GM21447 (cell line): ENCODE measurements at regions not wholly inside any gene's neighbourhood (a gene's known extent, or its start where the extent isn't known, plus 50 kb on each side); places are given as distances from the start of the nearest gene placed in this dataset.
"Not testable (repeated sequence)": the region's sequence is repeated elsewhere in the genome, so short reads cannot be mapped to it uniquely, and the experiment has no call there.

Experiments used
- ATAC-seq: cut with Tn5 transposase; IDR thresholded peaks from one replicate; pipeline ENCODE4 v1.9.1; 2021; ENCODE audit not compliant: unreplicated experiment

DNA sequence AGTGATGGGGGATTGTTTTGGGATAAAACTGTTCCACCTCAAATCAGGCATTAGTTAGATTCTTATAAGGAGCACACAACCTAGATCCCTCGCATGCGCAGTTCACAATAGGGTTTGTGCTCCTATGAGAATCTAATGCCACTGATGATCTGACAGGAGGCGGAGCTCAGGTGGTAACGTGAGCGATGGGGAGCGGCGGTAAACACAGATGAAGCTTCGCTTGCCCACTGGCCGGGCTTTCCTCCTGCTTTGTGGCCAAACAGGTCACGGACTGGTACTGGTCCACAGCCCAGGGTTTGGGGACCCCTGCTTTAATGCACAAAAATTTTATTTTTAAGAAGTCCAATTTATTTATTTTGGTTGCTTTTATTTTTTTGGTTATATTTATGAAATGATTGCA is 238.8 kb downstream of the AACS start:
- ATAC-seq = no peak

GRCh38 chr12:125305231-125305630 is 240.0 kb downstream of the AACS start:
- ATAC-seq = no peak

- ATAC-seq = no peak
These were observed 245.2 kb downstream of the AACS start for GRCh38 chr12:125310461-125310860.

GRCh38 chr12:125311050-125311449 is 245.8 kb downstream of the AACS start:
- ATAC-seq = no peak

- no peak for ATAC-seq
These were observed 247.2 kb downstream of the AACS start for GRCh38 chr12:125312471-125312870.

GRCh38 chr12:125314051-125314755 is 249.0 kb downstream of the AACS start:
- no peak for ATAC-seq

DNA sequence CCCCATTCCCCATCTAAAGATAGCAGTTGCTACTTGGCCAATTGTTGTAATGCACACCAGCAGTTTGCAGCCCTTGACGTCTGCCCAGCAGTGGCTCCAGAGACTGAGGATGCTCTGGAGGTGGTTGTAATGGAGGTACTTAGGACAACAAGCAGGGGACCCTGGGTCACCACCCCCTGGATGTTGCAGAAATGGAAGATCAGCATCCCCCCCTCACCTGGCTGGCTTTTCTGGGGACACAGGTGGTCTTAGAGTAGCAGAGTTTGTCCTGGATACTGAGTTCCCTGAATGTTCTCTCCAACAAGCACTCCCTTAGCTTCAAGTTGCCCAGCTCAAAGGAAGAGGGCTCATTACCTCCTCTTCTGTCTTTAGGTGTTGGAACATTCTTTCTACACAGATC is 250.5 kb downstream of the AACS start:
- ATAC-seq = no peak

DNA sequence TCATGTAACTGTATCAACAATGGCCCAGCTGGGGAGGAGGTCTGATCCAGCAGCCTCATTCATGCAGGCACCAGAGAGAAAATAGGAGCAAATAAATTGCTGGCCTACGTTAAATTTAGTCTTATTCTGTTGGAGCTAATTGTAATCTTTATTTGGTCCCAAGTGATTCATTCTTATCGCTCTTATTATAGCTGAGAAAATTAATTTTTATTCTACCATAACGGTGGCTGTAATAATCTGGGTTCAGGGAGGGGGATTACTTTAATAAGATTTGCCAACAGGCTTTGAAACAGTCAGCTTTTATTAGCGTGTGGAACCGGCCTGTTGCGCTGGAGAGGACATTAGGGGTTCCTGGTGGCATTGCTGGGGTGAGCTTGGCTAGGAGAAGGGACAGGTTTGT is 254.9 kb downstream of the AACS start:
- ATAC-seq = no peak

DNA sequence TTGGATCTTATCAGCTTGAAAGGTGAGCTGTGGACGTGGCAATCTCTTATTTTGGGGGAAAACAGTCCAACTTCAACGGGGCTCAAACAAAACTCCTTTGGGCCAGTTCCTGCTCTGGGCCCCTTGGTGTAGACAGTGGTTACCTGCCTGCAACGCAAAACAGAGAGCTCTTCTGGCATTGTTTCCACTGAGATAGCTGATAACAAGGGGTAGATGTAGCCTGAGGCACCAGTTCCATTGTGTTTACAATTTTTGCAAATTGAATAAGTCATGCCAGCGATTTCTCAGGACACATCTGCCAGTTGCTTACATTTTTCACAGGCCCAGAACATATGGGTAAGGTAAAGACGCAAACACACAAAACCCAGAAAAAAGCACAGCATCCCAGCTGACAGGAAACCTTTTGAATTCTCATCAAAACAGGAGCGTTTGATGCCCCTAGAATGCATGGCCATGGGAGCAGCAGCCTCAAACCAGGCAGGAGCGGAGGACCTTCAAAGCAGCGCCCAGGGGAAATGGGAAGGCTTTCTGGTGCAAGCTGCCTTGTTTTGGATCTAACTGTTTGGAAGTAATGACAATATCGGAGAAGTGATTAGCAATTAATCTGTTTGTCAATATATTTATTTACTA is 259.7 kb downstream of the AACS start:
- ATAC-seq = no peak

- ATAC-seq = no peak
These were observed 264.2 kb downstream of the AACS start for GRCh38 chr12:125329239-125330102.

DNA sequence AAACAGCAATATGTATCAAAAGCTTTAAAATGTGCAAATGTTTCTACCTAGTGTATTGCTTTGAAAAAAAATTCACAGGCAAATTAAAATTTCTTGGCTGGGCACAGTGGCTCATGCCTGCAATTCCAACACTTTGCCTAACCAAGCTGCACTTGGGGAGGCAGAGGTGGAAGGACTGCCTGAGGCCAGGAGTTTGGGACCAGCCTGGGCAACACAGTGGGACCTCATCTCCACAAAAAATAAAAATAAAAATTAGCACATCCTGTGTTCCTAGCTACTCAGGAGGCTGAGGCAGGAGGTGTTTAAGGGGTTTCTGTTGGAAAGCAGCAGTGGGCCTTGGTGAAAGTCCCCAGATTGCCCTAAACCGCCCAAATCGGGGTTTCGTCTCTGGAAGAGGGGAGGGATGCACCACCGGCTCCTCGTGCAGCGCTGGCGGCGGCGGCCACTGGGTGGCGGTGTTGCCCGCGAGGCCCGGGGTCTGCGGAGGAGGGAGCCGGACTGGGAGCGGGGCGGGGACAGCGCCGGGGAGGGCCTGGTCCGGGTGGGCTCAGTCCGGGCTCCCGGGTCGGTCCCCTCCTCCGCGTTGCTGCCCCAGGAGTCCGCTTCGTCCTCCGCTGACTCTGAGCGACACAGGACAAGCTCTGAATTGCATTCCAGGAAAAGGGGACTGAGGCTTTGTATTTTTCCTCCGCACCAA is 265.6 kb downstream of the AACS start:
- peak; percentile 55 for ATAC-seq

DNA sequence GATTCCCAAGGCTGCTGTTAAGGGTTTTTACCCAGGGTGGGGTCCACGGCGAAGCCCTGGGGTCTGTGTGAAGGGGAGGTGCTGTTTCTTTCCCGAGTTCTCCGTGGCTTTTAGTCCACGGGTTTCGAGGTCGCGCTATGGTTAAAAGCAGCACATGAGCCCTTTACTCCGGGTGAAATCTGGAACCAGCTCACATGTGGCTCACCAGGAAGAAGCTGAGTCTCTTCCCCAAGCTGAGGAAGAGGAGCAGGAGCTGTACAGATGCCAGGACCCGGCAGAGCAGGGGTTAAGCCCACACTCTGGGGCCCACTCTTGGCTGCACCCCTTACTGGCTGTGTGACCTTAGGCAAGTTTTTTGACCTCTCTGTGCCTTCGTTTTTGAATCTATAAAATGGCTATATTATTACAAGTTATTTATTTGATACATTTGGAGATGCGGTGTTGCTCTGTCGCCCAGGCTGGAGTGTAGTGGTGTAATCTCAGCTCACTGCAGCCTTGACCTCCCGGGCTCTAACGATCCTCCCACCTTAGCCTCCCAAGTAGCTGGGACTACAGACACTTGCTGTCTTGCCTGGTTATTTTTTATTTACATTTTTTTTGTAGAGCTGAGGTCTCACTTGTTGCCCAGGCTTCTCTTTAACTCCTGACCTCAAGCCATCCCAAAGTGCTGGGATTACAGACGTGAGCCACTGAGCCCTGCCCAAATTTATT is 266.3 kb downstream of the AACS start:
- no peak for ATAC-seq

GRCh38 chr12:125332900-125333299 is 267.7 kb downstream of the AACS start:
- ATAC-seq = no peak

GRCh38 chr12:125336246-125336645 is 271.0 kb downstream of the AACS start:
- ATAC-seq = no peak

DNA sequence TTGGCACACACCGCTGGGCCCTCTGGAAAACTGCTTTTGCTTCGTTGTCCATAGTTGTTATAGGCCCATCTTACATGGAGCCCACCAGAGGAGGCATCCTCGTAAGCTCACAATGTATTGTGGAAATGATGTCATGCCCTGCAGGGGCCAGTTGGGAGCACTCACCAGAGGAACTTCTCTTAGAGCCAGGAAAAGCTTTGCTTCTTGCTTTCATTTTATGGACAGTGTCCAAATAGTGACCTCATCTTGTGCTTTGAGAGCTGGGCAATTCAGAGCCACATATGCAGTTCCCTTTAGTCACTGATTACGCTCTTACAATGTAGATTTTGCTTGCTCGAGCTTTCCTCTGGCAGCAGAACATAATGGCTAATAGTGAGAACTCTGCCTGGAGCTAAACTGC is 275.6 kb downstream of the AACS start:
- no peak for ATAC-seq

- no peak for ATAC-seq
These were observed 276.2 kb downstream of the AACS start for GRCh38 chr12:125341422-125341821.

GRCh38 chr12:125343649-125344048 is 278.4 kb downstream of the AACS start:
- no peak for ATAC-seq

DNA sequence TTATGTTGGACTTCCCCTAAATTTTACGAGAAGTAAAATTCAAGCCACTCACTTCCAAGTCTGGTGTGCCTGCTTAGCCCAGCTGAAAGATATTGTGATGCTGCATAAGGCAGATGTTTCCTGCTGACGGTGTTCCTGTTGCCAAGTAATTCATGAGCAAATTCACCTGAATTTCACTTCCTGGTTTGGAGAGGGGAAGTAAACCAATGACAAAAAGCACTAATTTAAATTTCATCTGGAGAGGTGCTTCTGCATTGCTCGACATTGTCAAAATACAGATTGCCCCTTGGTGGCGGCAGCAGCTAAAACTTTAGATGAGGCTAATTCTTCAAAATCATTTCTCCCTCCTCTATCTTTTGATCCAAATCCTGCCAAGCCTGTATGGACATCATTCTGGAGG is 281.1 kb downstream of the AACS start:
- ATAC-seq = no peak

- ATAC-seq = no peak
These were observed 286.6 kb downstream of the AACS start for GRCh38 chr12:125351788-125352187.

DNA sequence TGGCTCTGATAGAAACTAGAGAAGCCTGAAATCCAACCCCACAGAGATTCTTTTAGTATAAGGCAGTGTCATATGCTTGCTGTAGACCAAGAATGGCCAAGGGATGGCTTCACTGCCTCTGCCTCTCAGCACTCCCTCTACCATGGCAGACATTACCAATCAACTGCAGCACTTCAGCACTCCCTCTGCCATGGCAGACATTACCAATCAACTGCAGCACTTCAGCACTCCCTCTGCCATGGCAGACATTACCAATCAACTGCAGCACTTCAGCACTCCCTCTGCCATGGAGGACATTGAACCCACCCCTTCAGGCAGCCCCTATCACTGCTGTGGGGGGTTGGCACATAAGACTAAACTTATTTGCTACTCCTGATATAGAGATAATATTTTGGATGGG is 287.8 kb downstream of the AACS start:
- not testable (repeated sequence) for ATAC-seq

DNA sequence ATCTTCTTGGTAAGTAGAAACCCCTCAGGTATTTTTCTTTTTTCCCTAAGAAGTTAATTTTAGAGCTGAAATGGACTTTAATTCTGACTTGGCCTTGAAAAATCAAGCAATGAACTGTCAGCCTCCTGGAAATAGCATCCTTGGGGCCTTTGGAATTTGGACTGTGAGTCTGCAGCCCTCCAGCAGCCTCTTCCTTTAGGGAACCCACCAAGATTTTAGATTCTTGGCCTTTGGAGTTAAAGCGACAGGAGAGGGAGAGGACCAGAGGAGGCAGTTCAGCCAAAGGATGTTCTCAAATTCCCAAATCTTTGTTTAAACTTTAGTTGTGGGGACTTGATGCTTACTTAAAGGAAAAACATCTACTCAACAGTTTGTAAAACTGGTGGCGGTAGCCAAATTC is 288.6 kb downstream of the AACS start:
- ATAC-seq = no peak
